Activated T-helper 17 cell treated with anti-CD3 and anti-CD28 coated beads, Interleukin-2, amount 50 U/mL, for 72 hours (primary cell): ENCODE measurements at regions not wholly inside any gene's neighbourhood (a gene's known extent, or its start where the extent isn't known, plus 50 kb on each side); places are given as distances from the start of the nearest gene placed in this dataset.
"Not testable (repeated sequence)": the region's sequence is repeated elsewhere in the genome, so short reads cannot be mapped to it uniquely, and the experiment has no call there.

ENCODE experiments used
- ATAC-seq: fragments of 150-1000 bp; cut with Tn5 transposase; replicated peaks from 2 replicates; pipeline ENCODE4 v1.10.0; 2021; ENCODE audit warnings: mild to moderate bottlenecking, moderate library complexity
- H3K27ac Mint-ChIP-seq: one replicate; pipeline ENCODE4 v1.8.0; 2022; ENCODE audit warnings: mixed read lengths
- H3K27me3 Mint-ChIP-seq: one replicate; pipeline ENCODE4 v1.8.0; 2022; ENCODE audit warnings: mixed read lengths
- H3K36me3 Mint-ChIP-seq: one replicate; pipeline ENCODE4 v1.8.0; 2022; ENCODE audit warnings: low read depth, mild to moderate bottlenecking, mixed read lengths
- H3K4me1 Mint-ChIP-seq: one replicate; pipeline ENCODE4 v1.8.0; 2022; ENCODE audit warnings: mixed read lengths
- H3K4me3 Mint-ChIP-seq: one replicate; pipeline ENCODE4 v1.8.0; 2022; ENCODE audit warnings: mild to moderate bottlenecking, mixed read lengths
- H3K9me3 Mint-ChIP-seq: one replicate; pipeline ENCODE4 v1.8.0; 2022; ENCODE audit warnings: mixed read lengths

DNA sequence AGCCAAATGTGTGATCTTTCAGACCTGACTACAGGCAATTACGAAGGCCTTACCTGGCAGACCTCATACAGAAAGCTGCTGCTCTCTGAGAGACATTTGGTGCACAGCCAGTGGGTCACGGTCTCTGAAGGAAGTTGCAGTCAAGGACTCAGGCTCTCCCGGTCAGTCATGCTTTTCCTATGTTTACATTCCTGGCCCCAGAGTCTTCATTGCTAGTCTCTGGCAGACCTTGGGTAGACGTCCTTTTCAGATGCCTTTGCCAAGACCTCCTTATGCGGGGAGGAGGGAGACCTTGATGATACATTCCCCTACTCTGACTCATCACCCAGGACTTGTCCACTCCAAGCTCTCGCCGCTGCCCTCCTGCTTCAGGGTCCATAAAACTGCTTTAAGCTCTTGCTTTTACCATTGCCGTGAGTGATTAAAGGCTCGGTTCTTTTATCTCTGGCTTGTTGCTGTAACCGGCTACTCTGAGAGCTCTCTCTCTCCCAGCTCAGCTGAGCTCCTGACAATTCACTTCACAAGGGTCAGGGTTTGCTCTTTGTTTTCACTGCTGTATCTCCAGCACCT is 62.0 kb upstream of the SLC35F5 start:
- no peaks in the 10 kb centered on the region for H3K36me3 Mint-ChIP-seq
- H3K9me3 Mint-ChIP-seq: no peaks in the 10 kb centered on the region
- no peak for ATAC-seq
- no peaks in the 10 kb centered on the region for H3K4me1 Mint-ChIP-seq
- no peak overlapping the region for H3K4me3 Mint-ChIP-seq
- no peak overlapping the region for H3K27ac Mint-ChIP-seq
- H3K27me3 Mint-ChIP-seq: no peaks in the 10 kb centered on the region

DNA sequence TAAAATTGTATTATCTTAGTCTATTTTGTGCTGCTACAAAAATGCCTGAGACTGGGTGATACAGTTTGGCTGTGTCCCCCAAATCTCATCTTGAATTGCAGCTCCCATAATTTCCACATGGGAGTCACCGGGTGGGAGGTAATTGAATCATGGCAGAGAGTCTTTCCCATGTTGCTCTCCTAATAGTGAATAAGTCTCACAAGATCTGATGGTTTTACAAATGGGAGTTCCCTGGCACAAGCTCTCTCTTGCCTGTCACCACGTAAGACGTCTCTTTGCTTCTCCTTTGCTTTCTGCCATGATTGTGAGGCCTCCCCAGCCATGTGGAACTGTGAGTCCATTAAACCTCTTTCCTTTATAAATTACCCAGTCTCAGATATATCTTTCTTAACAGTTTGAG is 57.0 kb upstream of the SLC35F5 start:
- H3K4me1 Mint-ChIP-seq, H3K4me3 Mint-ChIP-seq, H3K9me3 Mint-ChIP-seq, H3K36me3 Mint-ChIP-seq, ATAC-seq, H3K27me3 Mint-ChIP-seq, H3K27ac Mint-ChIP-seq: not testable (repeated sequence)

- no peaks in the 10 kb centered on the region for H3K27me3 Mint-ChIP-seq
These were observed 55.8 kb upstream of the SLC35F5 start for GRCh38 chr2:113812204-113812603.

DNA sequence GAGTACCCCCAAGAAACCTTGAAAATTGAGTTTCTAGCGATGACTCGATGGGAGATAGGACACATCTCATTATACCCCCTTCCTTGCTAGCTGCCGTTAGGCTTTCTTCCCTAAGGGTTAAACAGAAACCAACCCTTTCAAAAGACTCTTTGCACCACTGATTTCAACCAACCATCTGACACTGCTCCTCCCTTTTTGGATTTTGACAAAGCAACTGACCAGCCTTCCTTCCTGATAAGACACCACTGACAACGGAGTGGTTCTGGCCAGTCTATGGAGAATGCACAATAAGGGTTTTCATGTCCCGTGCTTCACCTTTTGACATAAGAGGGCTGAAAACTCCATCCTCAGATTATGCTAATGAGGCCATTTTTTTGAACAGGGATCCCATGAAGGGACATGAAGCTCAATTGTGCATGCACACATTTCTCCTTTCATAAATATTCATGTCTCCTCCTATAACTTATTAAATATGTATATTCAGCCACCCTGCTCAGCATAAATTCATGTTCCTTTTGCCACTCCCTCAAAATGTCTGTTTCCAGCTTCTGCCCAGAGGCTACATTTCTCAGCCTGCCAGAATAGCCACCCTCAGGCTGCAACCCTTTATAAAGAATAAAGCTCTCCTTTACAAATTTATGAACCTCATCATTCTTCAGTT is 52.8 kb upstream of the SLC35F5 start:
- ATAC-seq: no peak
- Mint-ChIP-seq H3K27me3 (no peaks in the 10 kb centered on the region), H3K36me3 (no peaks in the 10 kb centered on the region), H3K4me3 (no peak overlapping the region), H3K27ac (no peak overlapping the region), H3K4me1 (no peaks in the 10 kb centered on the region), H3K9me3 (no peaks in the 10 kb centered on the region)

More at GRCh38 chr2:113812204-113812603, 55.8 kb upstream of the SLC35F5 start:
- no peaks in the 10 kb centered on the region for H3K9me3 Mint-ChIP-seq
- no peak for ATAC-seq
- H3K4me1 Mint-ChIP-seq: no peaks in the 10 kb centered on the region
- H3K36me3 Mint-ChIP-seq: no peaks in the 10 kb centered on the region
- no peak overlapping the region for H3K4me3 Mint-ChIP-seq
- H3K27ac Mint-ChIP-seq: peak overlapping the region; percentile 6

GRCh38 chr2:113807721-113808120 is 51.3 kb upstream of the SLC35F5 start:
- no peaks in the 10 kb centered on the region for H3K36me3 Mint-ChIP-seq
- H3K9me3 Mint-ChIP-seq: no peaks in the 10 kb centered on the region
- H3K27ac Mint-ChIP-seq: no peak overlapping the region
- H3K4me3 Mint-ChIP-seq: no peak overlapping the region
- H3K27me3 Mint-ChIP-seq: no peaks in the 10 kb centered on the region
- no peaks in the 10 kb centered on the region for H3K4me1 Mint-ChIP-seq
- no peak for ATAC-seq

DNA sequence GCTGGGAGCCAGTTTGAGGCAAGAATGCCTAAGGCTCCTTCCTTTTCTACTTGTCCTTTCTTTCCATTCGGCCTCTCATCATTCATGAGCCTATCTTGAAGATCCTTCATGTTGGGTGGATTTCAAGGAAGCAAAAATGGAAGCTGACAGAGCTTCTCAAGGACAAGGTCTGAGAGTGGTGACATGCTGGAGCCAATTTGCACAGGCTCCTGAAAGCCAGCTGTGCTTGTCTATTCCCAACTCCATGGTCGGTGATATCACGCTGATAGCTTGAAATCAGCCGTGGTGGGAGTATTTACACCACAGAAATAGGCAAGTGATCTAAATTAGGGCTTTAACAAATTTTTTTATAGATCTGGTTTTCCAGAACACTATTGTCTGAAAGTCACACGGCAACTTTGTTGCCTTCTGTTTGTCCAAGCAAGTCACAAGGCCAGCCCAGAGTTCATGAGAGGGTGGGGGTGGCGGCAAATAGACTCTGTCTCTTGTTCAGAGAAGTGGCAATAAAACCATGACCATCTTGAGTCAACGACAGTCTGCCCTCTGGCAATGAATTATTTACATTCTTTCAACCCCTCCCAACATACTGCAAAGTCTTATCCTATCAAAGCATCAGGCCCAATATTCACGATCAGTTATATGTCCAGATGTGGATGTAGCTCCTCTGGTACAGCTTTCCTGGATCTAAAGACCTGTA is 49.9 kb upstream of the SLC35F5 start:
- Mint-ChIP-seq H3K36me3 (no peaks in the 10 kb centered on the region), H3K4me1 (no peaks in the 10 kb centered on the region)

More for the DNA sequence above, 49.9 kb upstream of the SLC35F5 start:
- Mint-ChIP-seq H3K27ac (no peak overlapping the region), H3K27me3 (no peaks in the 10 kb centered on the region), H3K9me3 (no peaks in the 10 kb centered on the region), H3K4me3 (no peak overlapping the region)
- no peak for ATAC-seq
